ENCODE measurements at regions not wholly inside any gene's neighbourhood (a gene's known extent, or its start where the extent isn't known, plus 50 kb on each side); places are given as distances from the start of the nearest gene placed in this dataset.

DNA sequence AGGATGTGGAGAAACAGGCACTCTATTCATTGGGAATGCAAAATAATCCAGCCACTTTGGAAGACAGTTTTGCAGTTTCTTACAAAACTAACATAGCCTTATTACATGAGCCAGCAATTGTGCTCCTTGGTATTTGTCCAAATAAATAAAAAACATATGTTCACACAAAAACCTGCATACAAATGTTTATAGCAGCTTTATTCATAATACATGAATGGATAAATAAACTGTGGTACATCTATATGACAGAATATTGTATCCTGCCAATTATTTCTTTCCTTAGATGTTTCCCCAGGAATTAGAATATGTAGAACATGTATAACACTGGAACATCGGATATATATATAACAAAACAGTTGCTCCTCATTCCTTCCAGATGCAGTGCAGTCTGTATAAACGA, 57.7 kb upstream of the VEGFC start (continued):
- TF ChIP-seq, protein P1, sequence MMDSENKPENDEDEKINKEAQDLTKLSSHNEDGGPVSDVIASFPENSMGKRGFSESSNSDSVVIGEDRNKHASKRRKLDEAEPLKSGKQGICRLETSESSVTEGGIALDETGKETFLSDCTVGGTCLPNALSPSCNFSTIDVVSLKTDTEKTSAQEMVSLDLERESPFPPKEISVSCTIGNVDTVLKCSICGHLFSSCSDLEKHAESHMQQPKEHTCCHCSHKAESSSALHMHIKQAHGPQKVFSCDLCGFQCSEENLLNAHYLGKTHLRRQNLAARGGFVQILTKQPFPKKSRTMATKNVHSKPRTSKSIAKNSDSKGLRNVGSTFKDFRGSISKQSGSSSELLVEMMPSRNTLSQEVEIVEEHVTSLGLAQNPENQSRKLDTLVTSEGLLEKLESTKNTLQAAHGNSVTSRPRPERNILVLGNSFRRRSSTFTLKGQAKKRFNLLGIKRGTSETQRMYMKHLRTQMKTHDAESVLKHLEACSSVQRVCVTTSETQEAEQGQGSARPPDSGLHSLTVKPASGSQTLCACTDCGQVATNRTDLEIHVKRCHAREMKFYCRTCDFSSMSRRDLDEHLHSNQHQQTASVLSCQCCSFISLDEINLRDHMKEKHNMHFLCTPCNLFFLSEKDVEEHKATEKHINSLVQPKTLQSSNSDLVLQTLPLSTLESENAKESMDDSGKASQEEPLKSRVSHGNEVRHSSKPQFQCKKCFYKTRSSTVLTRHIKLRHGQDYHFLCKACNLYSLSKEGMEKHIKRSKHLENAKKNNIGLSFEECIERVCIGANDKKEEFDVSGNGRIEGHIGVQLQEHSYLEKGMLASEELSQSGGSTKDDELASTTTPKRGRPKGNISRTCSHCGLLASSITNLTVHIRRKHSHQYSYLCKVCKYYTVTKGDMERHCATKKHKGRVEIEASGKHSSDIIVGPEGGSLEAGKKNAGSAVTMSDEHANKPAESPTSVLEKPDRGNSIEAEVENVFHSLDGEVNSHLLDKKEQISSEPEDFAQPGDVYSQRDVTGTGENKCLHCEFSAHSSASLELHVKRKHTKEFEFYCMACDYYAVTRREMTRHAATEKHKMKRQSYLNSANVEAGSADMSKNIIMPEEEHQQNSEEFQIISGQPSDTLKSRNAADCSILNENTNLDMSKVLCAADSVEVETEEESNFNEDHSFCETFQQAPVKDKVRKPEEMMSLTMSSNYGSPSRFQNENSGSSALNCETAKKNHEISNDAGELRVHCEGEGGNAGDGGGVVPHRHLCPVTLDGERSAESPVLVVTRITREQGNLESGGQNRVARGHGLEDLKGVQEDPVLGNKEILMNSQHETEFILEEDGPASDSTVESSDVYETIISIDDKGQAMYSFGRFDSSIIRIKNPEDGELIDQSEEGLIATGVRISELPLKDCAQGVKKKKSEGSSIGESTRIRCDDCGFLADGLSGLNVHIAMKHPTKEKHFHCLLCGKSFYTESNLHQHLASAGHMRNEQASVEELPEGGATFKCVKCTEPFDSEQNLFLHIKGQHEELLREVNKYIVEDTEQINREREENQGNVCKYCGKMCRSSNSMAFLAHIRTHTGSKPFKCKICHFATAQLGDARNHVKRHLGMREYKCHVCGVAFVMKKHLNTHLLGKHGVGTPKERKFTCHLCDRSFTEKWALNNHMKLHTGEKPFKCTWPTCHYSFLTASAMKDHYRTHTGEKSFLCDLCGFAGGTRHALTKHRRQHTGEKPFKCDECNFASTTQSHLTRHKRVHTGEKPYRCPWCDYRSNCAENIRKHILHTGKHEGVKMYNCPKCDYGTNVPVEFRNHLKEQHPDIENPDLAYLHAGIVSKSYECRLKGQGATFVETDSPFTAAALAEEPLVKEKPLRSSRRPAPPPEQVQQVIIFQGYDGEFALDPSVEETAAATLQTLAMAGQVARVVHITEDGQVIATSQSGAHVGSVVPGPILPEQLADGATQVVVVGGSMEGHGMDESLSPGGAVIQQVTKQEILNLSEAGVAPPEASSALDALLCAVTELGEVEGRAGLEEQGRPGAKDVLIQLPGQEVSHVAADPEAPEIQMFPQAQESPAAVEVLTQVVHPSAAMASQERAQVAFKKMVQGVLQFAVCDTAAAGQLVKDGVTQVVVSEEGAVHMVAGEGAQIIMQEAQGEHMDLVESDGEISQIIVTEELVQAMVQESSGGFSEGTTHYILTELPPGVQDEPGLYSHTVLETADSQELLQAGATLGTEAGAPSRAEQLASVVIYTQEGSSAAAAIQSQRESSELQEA (CRISPR knock-in tag; IDR thresholded peaks at IDR 0.05; ENCODE audit: not compliant biosample characterization), result no peak
- TF ChIP-seq NFIB (CRISPR knock-in tag; IDR thresholded peaks at IDR 0.05; ENCODE audit: borderline replicate concordance), result no peak

DNA sequence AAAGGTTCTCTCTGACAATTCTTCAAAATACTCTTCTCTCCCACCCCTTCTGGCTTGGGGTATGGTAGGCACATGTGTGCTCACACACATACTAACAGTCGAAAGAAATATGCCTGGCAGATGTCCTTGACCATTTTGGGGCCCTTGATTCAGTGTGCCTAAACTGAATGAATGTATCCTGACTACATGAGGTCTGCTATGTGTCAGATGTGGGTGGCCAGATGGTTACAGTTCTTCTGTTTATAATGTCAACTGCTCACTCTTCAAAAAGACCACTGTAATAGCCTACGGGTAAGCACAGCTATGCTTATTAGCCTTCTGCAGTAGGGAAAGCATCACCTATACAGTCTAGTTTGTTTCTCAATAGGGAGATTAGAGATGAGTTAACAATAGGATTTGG, 63.7 kb upstream of the VEGFC start:
- in situ Hi-C loops (cut with HindIII; ENCODE audit: extremely low pct_ligation_motif_present, low pct_unique_long_range_greater_than_20kb), result no loop called here
- intact Hi-C loops (cut with micrococcal nuclease; ENCODE audit: unreplicated experiment), result no loop called here
- no peak overlapping the region for H2AFZ ChIP-seq (ENCODE audit: low read length)
- ChIA-PET CTCF (ENCODE audit: low intra/inter-chr PET ratio, low total read pairs) (no interaction called here), POLR2A (no interaction called here)
- H3K4me2 ChIP-seq (ENCODE audit: low read depth, low read length), result no peak overlapping the region
- no peaks in the 10 kb centered on the region for H3K27me3 ChIP-seq (ENCODE audit: control insufficient read depth in 1 of 2, insufficient read depth in 2 of 2, low read length in 2 of 2)
- FAIRE-seq, result no peak
- no peak overlapping the region for H3K9ac ChIP-seq (ENCODE audit: insufficient read depth, low read depth, low read length)
- no peak overlapping the region for H3K4me3 ChIP-seq (replicated peaks in 1 of 3; ENCODE audit: insufficient read depth in 1 of 3, low read depth in 2 of 3, low read length in 3 of 3)
- H3K79me2 ChIP-seq (ENCODE audit: insufficient read depth, low read length), result no peaks in the 10 kb centered on the region
- no peak overlapping the region for H3K27ac ChIP-seq (ENCODE audit: extremely low read length, insufficient read depth, low read length)
- H3K36me3 ChIP-seq (replicated peaks in 1 of 2; ENCODE audit: control insufficient read depth in 1 of 2, insufficient read depth in 2 of 2, low read length in 2 of 2), result no peaks in the 10 kb centered on the region
- ATAC-seq, result no peak
- no peaks in the 10 kb centered on the region; the same call in 1 of the 2 replicates for H3K9me3 ChIP-seq (ENCODE audit: low read length)
- 7% methylated on average over 2 of the region's 2 CpGs for WGBS (ENCODE audit: low lambda C conversion rate)
- DNase-seq (ENCODE audit: low spot score), result no peak
- no peaks in the 10 kb centered on the region for H4K20me1 ChIP-seq (ENCODE audit: insufficient read depth, low read length)
- no TSS peak for BruUV-seq (replicated peaks)
- no peaks in the 10 kb centered on the region for H3K4me1 ChIP-seq (ENCODE audit: insufficient read depth, low read length)
- TF ChIP-seq ZNF280B (CRISPR knock-in tag; IDR thresholded peaks at IDR 0.05; ENCODE audit: borderline replicate concordance) (no peak), ZNF12 (CRISPR knock-in tag; IDR thresholded peaks at IDR 0.05) (no peak), ZNF790 (CRISPR knock-in tag; IDR thresholded peaks at IDR 0.05; ENCODE audit: borderline replicate concordance) (no peak), RFX5 (IDR thresholded peaks at IDR 0.05; ENCODE audit: low read depth, low read length) (no peak), ZNF749 (CRISPR knock-in tag; IDR thresholded peaks at IDR 0.05; ENCODE audit: borderline replicate concordance) (no peak), BRF2 (CRISPR knock-in tag; IDR thresholded peaks at IDR 0.05) (no peak), ZNF263 (CRISPR knock-in tag; IDR thresholded peaks at IDR 0.05) (no peak), ZNF572 (CRISPR knock-in tag; IDR thresholded peaks at IDR 0.05) (no peak), CSRNP2 (CRISPR knock-in tag; conservative IDR thresholded peaks at IDR 0.05; ENCODE audit: low read depth) (no peak)
